CD14-positive monocyte (primary cell): ENCODE measurements at regions not wholly inside any gene's neighbourhood (a gene's known extent, or its start where the extent isn't known, plus 50 kb on each side); places are given as distances from the start of the nearest gene placed in this dataset.

ENCODE experiments used
- DNase-seq, 3 donors: peaks; one replicate each; pipeline ENCODE4 v3.0.0-alpha.2; 2011 to 2022
- H2AFZ ChIP-seq: 2 replicates; pipeline ENCODE4 v1.6.0; 2012; ENCODE audit warnings: mild to moderate bottlenecking, low read depth, low read length, inconsistent platforms; ENCODE audit not compliant: insufficient read depth, poor library complexity, severe bottlenecking
- H3K27ac ChIP-seq, 2 donors: 1 replicate in 1 of 2; 2 replicates in 1 of 2; pipeline ENCODE4 v1.5.1; 2012 to 2013; ENCODE audit warnings: low read length in 2 of 2, control low read depth in 1 of 2, inconsistent platforms in 1 of 2, low read depth in 1 of 2, mild to moderate bottlenecking in 1 of 2
- H3K27me3 ChIP-seq, 2 donors: one replicate each; pipeline versions ENCODE4 v1.6.0 to v1.6.1; 2011 to 2013; ENCODE audit warnings: low read length in 2 of 2; ENCODE audit not compliant: control insufficient read depth in 2 of 2, insufficient read depth in 2 of 2
- H3K36me3 ChIP-seq, 2 donors: replicated peaks in 1 of 2; 1 replicate in 1 of 2; 2 replicates in 1 of 2; pipeline versions ENCODE4 v1.5.1 to v1.6.1; 2012 to 2013; ENCODE audit warnings: low read length in 2 of 2, control low read depth in 1 of 2, inconsistent platforms in 1 of 2, mild to moderate bottlenecking in 1 of 2; ENCODE audit not compliant: insufficient read depth in 2 of 2, control insufficient read depth in 1 of 2
- H3K4me1 ChIP-seq, 2 donors: 1 replicate in 1 of 2; 2 replicates in 1 of 2; pipeline versions ENCODE4 v1.5.1 to v1.6.1; 2012 to 2013; ENCODE audit warnings: low read length in 2 of 2, control low read depth in 1 of 2, inconsistent platforms in 1 of 2, mild to moderate bottlenecking in 1 of 2, moderate library complexity in 1 of 2; ENCODE audit not compliant: insufficient read depth in 2 of 2, control insufficient read depth in 1 of 2
- H3K4me2 ChIP-seq: replicated peaks from 2 replicates; pipeline ENCODE3; 2012; ENCODE audit warnings: low read length, moderate library complexity, mild to moderate bottlenecking; ENCODE audit not compliant: poor library complexity, severe bottlenecking; ENCODE audit errors: extremely low read depth
- H3K4me3 ChIP-seq, 3 experiments: fragments of 200-600 bp in 1 of 3; sonication (generic) in 1 of 3; replicated peaks in 1 of 3; 1 replicate in 2 of 3; 2 replicates in 1 of 3; pipeline ENCODE4 v1.5.1; 2011 to 2013; ENCODE audit warnings: low read length in 3 of 3, mild to moderate bottlenecking in 3 of 3, control low read depth in 2 of 3, low read depth in 2 of 3, inconsistent platforms in 1 of 3, moderate library complexity in 1 of 3
- H3K79me2 ChIP-seq: 2 replicates; pipeline ENCODE4 v1.6.0; 2012; ENCODE audit warnings: mild to moderate bottlenecking, control low read depth, inconsistent platforms, low read length, moderate library complexity; ENCODE audit not compliant: insufficient read depth
- H3K9ac ChIP-seq: 2 replicates; pipeline ENCODE4 v1.6.0; 2017; ENCODE audit warnings: low read length, mild to moderate bottlenecking; ENCODE audit not compliant: insufficient read depth, poor library complexity, severe bottlenecking
- H3K9me3 ChIP-seq, 2 donors: replicated peaks in 1 of 2; 1 replicate in 1 of 2; 2 replicates in 1 of 2; pipeline versions ENCODE4 v1.5.1 to v1.6.1; 2012 to 2013; ENCODE audit warnings: low read length in 2 of 2, control low read depth in 1 of 2; ENCODE audit not compliant: control insufficient read depth in 1 of 2, insufficient read depth in 1 of 2
- H4K20me1 ChIP-seq: 2 replicates; pipeline ENCODE4 v1.6.0; 2012; ENCODE audit warnings: mild to moderate bottlenecking, low read length, control low read depth, moderate library complexity; ENCODE audit not compliant: insufficient read depth
- H3K27ac Mint-ChIP-seq, 7 donors: one replicate each; pipeline ENCODE4 v1.8.0; 2020; ENCODE audit warnings: mild to moderate bottlenecking in 7 of 7, mixed read lengths in 7 of 7, moderate library complexity in 6 of 7, inconsistent platforms in 2 of 7
- H3K27me3 Mint-ChIP-seq, 3 donors: one replicate each; pipeline ENCODE4 v1.8.0; 2021 to 2022; ENCODE audit warnings: low read depth in 3 of 3, mild to moderate bottlenecking in 3 of 3, mixed read lengths in 3 of 3, moderate library complexity in 3 of 3, inconsistent platforms in 1 of 3
- H3K36me3 Mint-ChIP-seq, 2 donors: one replicate each; pipeline ENCODE4 v1.8.0; 2020; ENCODE audit warnings: mixed read lengths in 2 of 2, inconsistent platforms in 1 of 2, mild to moderate bottlenecking in 1 of 2
- H3K4me1 Mint-ChIP-seq: one replicate; pipeline ENCODE4 v1.8.0; 2020; ENCODE audit warnings: mild to moderate bottlenecking, mixed read lengths
- H3K4me3 Mint-ChIP-seq, 2 donors: one replicate each; pipeline ENCODE4 v1.8.0; 2020; ENCODE audit warnings: mild to moderate bottlenecking in 2 of 2, mixed read lengths in 2 of 2, moderate library complexity in 1 of 2
- H3K9me3 Mint-ChIP-seq, 7 donors: one replicate each; pipeline ENCODE4 v1.8.0; 2020 to 2022; ENCODE audit warnings: mixed read lengths in 7 of 7, mild to moderate bottlenecking in 6 of 7, moderate library complexity in 6 of 7, inconsistent platforms in 2 of 7
- WGBS: methylation state at CpG from one replicate; pipeline ENCODE4 v1.1.5; 2013; ENCODE audit warnings: missing lambda C conversion rate; ENCODE audit not compliant: insufficient coverage; 5-methylcytosine and 5-hydroxymethylcytosine counted together
- intact Hi-C, 2 donors: fragments of 100-400 bp; cut with micrococcal nuclease; formaldehyde crosslinking; loops; one replicate each; pipeline versions ENCODE4 v1.15.0 to v1.15.1; 2023
- TF ChIP-seq, protein P1 (sequence below): fragments of 200-600 bp; IDR thresholded peaks from one replicate; pipeline ENCODE4 v1.8.0; 2022; ENCODE audit warnings: antibody characterized with exemption, mild to moderate bottlenecking

DNA sequence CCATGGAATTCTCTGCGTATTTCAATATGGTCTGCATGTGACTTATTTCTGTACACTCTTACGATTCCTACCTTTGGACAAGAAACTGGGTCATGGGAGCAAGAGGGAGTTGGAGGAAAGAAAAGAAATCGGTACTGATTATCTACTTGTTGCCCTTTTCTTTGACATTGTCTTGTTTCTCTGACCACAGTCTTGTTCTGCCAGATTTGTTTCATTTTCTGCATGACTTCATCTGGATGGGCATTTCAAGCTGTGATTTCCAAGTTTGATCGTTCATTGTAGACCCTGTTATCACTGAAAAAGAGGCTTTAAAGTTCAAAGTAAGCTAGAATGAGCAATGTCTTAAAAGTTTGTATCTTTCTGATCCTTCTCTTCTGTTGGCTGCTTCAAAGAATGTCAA is 2186.3 kb upstream of the CELF4 start:
- peaks cover 0 to 12% of the 10 kb centered on the region in 2 donors for H3K36me3 Mint-ChIP-seq
- Histone ChIP-seq H2AFZ (no peak overlapping the region), H3K9me3 (peaks cover 0 to 22% of the 10 kb centered on the region in 2 donors), H3K9ac (no peak overlapping the region), H3K4me3 (no peak overlapping the region), H3K27ac (no peak overlapping the region), H3K4me2 (no peak overlapping the region), H3K79me2 (no peaks in the 10 kb centered on the region), H4K20me1 (no peaks in the 10 kb centered on the region), H3K36me3 (no peaks in the 10 kb centered on the region), H3K4me1 (no peaks in the 10 kb centered on the region), H3K27me3 (no peaks in the 10 kb centered on the region)
- no peak for DNase-seq
- 100% methylated on average over 3 of the region's 4 CpGs for WGBS
- TF ChIP-seq, protein P1, sequence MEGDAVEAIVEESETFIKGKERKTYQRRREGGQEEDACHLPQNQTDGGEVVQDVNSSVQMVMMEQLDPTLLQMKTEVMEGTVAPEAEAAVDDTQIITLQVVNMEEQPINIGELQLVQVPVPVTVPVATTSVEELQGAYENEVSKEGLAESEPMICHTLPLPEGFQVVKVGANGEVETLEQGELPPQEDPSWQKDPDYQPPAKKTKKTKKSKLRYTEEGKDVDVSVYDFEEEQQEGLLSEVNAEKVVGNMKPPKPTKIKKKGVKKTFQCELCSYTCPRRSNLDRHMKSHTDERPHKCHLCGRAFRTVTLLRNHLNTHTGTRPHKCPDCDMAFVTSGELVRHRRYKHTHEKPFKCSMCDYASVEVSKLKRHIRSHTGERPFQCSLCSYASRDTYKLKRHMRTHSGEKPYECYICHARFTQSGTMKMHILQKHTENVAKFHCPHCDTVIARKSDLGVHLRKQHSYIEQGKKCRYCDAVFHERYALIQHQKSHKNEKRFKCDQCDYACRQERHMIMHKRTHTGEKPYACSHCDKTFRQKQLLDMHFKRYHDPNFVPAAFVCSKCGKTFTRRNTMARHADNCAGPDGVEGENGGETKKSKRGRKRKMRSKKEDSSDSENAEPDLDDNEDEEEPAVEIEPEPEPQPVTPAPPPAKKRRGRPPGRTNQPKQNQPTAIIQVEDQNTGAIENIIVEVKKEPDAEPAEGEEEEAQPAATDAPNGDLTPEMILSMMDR, result no peak
- peaks cover 3 to 17% (median 10%) of the 10 kb centered on the region in 7 donors for H3K9me3 Mint-ChIP-seq
- H3K4me3 Mint-ChIP-seq, result no peak overlapping the region
- H3K4me1 Mint-ChIP-seq, result no peaks in the 10 kb centered on the region
- intact Hi-C loops, result no loop called here
- no peak overlapping the region for H3K27ac Mint-ChIP-seq
- H3K27me3 Mint-ChIP-seq, result peaks cover 0 to 1% (median 0%) of the 10 kb centered on the region in 3 donors

DNA sequence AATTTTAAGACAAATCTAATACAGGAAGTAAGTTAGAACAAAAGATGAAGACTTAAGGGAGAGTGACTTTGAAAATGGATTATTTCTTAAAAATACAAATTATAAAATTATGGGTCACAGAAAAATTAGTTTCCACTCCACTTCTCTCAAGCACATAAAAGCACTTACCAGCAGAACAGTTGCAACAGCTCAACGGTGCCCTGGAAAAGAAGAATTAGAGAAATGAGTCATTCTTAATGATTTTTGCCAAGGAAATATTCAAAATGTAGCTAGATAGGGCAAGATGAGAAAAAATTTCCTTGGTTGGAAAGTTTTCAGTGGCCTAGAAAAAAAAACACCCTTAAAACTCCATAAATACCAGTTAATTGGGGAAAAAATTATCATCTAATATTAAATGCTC is 2185.6 kb upstream of the CELF4 start:
- H3K9me3 ChIP-seq, result peaks cover 0 to 22% of the 10 kb centered on the region in 2 donors
- no CpG with 5 or more reads among the region's 1 CpG for WGBS
- no peak overlapping the region for H3K4me2 ChIP-seq
- no peaks in the 10 kb centered on the region for H3K27me3 Mint-ChIP-seq
- H3K36me3 Mint-ChIP-seq, result peaks cover 0 to 12% of the 10 kb centered on the region in 2 donors
- H3K36me3 ChIP-seq, result no peaks in the 10 kb centered on the region
- DNase-seq, result no peak
- no peak overlapping the region for H3K27ac ChIP-seq
- no peaks in the 10 kb centered on the region for H4K20me1 ChIP-seq
- intact Hi-C loops, result no loop called here
- no peak overlapping the region for H2AFZ ChIP-seq
- no peaks in the 10 kb centered on the region for H3K4me1 Mint-ChIP-seq
- no peak overlapping the region for H3K9ac ChIP-seq
- H3K27me3 ChIP-seq, result no peaks in the 10 kb centered on the region
- H3K4me3 ChIP-seq, result no peak overlapping the region
- TF ChIP-seq, protein P1, result no peak
- H3K79me2 ChIP-seq, result no peaks in the 10 kb centered on the region
- peaks cover 0 to 16% (median 9%) of the 10 kb centered on the region in 7 donors for H3K9me3 Mint-ChIP-seq
- H3K4me1 ChIP-seq, result no peaks in the 10 kb centered on the region
- no peak overlapping the region for H3K27ac Mint-ChIP-seq
- H3K4me3 Mint-ChIP-seq, result no peak overlapping the region
